Naive thymus-derived CD4-positive, alpha-beta T cell (primary cell): ENCODE measurements at regions not wholly inside any gene's neighbourhood (a gene's known extent, or its start where the extent isn't known, plus 50 kb on each side); places are given as distances from the start of the nearest gene placed in this dataset.

ENCODE experiments used
- ATAC-seq: fragments of 150-1000 bp; cut with Tn5 transposase; 2 replicates; pipeline ENCODE4 v1.10.0; 2021; ENCODE audit warnings: mild to moderate bottlenecking, moderate library complexity
- CTCF ChIA-PET: fragments of 350-600 bp; sonication (Branson Sonifier 250); formaldehyde crosslinking; loops from one replicate; lab custom pipeline; 2021; ENCODE audit warnings: antibody characterized with exemption; lab: Charles Lee
- POLR2A ChIA-PET: fragments of 350-600 bp; sonication (Branson Sonifier 250); formaldehyde crosslinking; loops from one replicate; lab custom pipeline; 2021; ENCODE audit warnings: antibody characterized with exemption, inconsistent platforms; lab: Charles Lee
- DNase-seq, 9 donors: peaks; one replicate each; pipeline versions ENCODE4 v3.0.0 to v3.0.0-alpha.2; 2020 to 2022; ENCODE audit warnings: mixed read lengths in 1 of 9
- H3K27ac ChIP-seq: one replicate; pipeline ENCODE4 v1.7.0; 2013; ENCODE audit warnings: mild to moderate bottlenecking, low read depth, low read length, moderate library complexity
- H3K27me3 ChIP-seq, 2 donors: one replicate each; pipeline ENCODE4 v1.7.0; 2013; ENCODE audit warnings: low read length in 2 of 2, mild to moderate bottlenecking in 2 of 2, moderate library complexity in 2 of 2; ENCODE audit not compliant: control insufficient read depth in 2 of 2, insufficient read depth in 2 of 2
- H3K36me3 ChIP-seq, 3 experiments: 1 replicate in 2 of 3; 2 replicates in 1 of 3; pipeline ENCODE4 v1.7.0; 2013; ENCODE audit warnings: low read length in 3 of 3, mild to moderate bottlenecking in 3 of 3, moderate library complexity in 1 of 3; ENCODE audit not compliant: insufficient read depth in 3 of 3, control insufficient read depth in 2 of 3
- H3K4me1 ChIP-seq, 2 donors: one replicate each; pipeline ENCODE4 v1.7.0; 2013; ENCODE audit warnings: low read length in 2 of 2, mild to moderate bottlenecking in 2 of 2, moderate library complexity in 1 of 2; ENCODE audit not compliant: control insufficient read depth in 2 of 2, insufficient read depth in 2 of 2
- H3K4me3 ChIP-seq: 2 replicates; pipeline ENCODE4 v1.7.0; 2013; ENCODE audit warnings: mild to moderate bottlenecking, low read length
- H3K9me3 ChIP-seq, 3 experiments: 1 replicate in 2 of 3; 2 replicates in 1 of 3; pipeline ENCODE4 v1.7.0; 2013; ENCODE audit warnings: low read length in 3 of 3; ENCODE audit not compliant: control insufficient read depth in 2 of 3
- H3K27ac Mint-ChIP-seq, 9 donors: one replicate each; pipeline ENCODE4 v1.8.0; 2020 to 2022; ENCODE audit warnings: mixed read lengths in 9 of 9, mild to moderate bottlenecking in 8 of 9, moderate library complexity in 5 of 9, inconsistent platforms in 2 of 9
- H3K27me3 Mint-ChIP-seq, 5 donors: one replicate each; pipeline ENCODE4 v1.8.0; 2021 to 2022; ENCODE audit warnings: mixed read lengths in 5 of 5, mild to moderate bottlenecking in 1 of 5
- H3K36me3 Mint-ChIP-seq, 5 donors: one replicate each; pipeline ENCODE4 v1.8.0; 2020 to 2022; ENCODE audit warnings: mixed read lengths in 5 of 5, mild to moderate bottlenecking in 3 of 5, inconsistent platforms in 1 of 5
- H3K4me1 Mint-ChIP-seq, 7 donors: one replicate each; pipeline ENCODE4 v1.8.0; 2020 to 2022; ENCODE audit warnings: mixed read lengths in 7 of 7, mild to moderate bottlenecking in 3 of 7, inconsistent platforms in 1 of 7
- H3K4me3 Mint-ChIP-seq, 10 donors: one replicate each; pipeline ENCODE4 v1.8.0; 2020 to 2022; ENCODE audit warnings: mild to moderate bottlenecking in 10 of 10, mixed read lengths in 10 of 10, moderate library complexity in 6 of 10, inconsistent platforms in 2 of 10
- H3K9me3 Mint-ChIP-seq, 11 donors: one replicate each; pipeline ENCODE4 v1.8.0; 2020 to 2022; ENCODE audit warnings: mixed read lengths in 11 of 11, mild to moderate bottlenecking in 4 of 11, inconsistent platforms in 1 of 11, moderate library complexity in 1 of 11
- intact Hi-C, 2 donors: fragments of 100-400 bp; cut with micrococcal nuclease; formaldehyde crosslinking; loops; one replicate each; pipeline ENCODE4 v1.15.1; 2023

DNA sequence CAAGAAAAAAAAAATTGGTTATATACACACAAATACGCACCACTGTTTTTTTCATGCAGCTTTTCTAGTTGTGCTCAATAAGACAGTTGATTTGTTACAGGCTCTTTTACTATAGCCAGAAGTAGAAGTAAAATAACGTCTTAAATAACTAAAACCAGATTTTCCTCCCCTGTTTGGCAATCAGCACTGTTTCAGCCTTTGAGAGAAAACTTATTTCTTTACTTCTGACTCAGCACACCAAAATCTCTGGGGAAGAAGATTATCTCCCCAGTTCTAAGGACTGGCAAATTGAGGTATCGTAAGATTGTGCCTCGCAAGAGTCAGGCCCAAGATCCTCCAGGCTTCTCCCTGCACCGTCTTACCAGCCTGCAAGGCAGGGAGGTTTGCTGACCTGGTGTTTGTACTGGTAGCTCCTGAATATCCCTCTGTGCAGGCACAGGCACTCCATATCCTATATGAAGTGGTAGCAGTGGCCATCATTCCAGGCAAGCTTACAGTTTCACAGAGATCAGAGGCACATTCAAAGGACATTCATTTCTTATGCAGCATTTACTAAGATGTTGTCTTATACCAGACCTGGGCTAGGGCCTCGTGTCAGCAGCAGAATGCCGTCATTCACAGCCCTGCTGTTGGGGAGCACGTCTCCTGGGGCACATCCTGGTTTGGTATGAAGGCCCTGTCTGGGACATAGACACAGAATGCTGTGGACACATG, 268.2 kb downstream of the ZNF536 start:
- DNase-seq (no peak), ATAC-seq (no peak)
- Mint-ChIP-seq H3K36me3 (no peaks in the 10 kb centered on the region), H3K4me1 (no peaks in the 10 kb centered on the region), H3K27ac (no peak overlapping the region), H3K4me3 (no peak overlapping the region), H3K9me3 (peaks cover 0 to 18% (median 3%) of the 10 kb centered on the region in 11 donors), H3K27me3 (peaks cover 0 to 16% (median 8%) of the 10 kb centered on the region in 5 donors)
- Histone ChIP-seq H3K27me3 (no peaks in the 10 kb centered on the region), H3K27ac (no peak overlapping the region), H3K4me1 (no peaks in the 10 kb centered on the region), H3K9me3 (no peaks in the 10 kb centered on the region), H3K36me3 (no peaks in the 10 kb centered on the region), H3K4me3 (no peak overlapping the region)
- ChIA-PET POLR2A (no interaction called here), CTCF (interaction anchor here (0.8 kb wide), 1 partner anchor 43 kb away, joined by 3 read pairs; no protein-coding TSS in a partner anchor)
- intact Hi-C loops: no loop called here

DNA sequence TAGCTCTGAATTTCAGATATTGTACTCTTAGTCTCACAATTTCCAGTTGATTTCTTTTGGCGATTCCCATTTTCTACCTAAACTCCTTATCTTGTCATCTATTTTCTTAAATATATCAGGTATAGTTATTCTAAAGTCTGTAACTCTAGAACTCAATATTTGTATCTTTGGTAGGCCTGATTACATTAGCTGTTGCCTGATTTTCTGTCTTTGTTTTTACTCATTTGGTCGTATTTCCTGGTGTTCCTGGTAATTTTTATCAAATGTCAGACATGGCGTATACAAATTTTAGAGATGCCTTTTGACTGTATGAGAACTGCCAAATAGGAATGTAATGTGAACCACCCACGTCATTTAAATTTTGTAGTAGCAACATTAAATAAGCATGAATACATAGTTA, 266.7 kb downstream of the ZNF536 start:
- no peak overlapping the region for H3K4me3 Mint-ChIP-seq
- no peak for ATAC-seq
- Histone ChIP-seq H3K9me3 (no peaks in the 10 kb centered on the region), H3K27me3 (no peaks in the 10 kb centered on the region), H3K4me3 (no peak overlapping the region), H3K36me3 (no peaks in the 10 kb centered on the region), H3K4me1 (no peaks in the 10 kb centered on the region), H3K27ac (no peak overlapping the region)
- no peaks in the 10 kb centered on the region for H3K36me3 Mint-ChIP-seq
- H3K27me3 Mint-ChIP-seq: peaks cover 0 to 16% (median 4%) of the 10 kb centered on the region in 5 donors
- H3K9me3 Mint-ChIP-seq: peaks cover 0 to 18% (median 3%) of the 10 kb centered on the region in 11 donors
- intact Hi-C loops: no loop called here
- DNase-seq: no peak
- no peak overlapping the region for H3K27ac Mint-ChIP-seq
- no peaks in the 10 kb centered on the region for H3K4me1 Mint-ChIP-seq
- CTCF ChIA-PET: no interaction called here
- POLR2A ChIA-PET: no interaction called here

DNA sequence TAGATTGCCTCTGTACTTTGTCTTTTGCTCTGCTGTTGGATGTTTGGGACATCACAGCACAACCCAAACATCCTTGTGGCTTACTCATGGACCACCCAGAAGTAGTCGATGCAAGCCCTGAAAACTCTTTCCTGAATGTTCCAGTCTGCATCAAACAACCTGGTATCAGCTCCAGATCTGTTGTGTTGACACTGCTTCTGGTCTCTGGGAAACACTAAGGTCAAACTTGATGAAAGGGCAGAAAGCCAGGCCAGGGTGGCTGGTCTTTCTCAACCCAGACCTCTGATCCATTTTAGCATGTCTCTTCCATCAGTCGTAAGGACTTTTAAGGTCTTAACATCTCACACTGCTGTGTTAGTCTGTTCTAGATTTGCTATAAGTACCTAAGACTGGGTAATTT, 265.7 kb downstream of the ZNF536 start:
- no peak for DNase-seq
- Histone ChIP-seq H3K36me3 (no peaks in the 10 kb centered on the region), H3K9me3 (no peaks in the 10 kb centered on the region), H3K27ac (no peak overlapping the region), H3K4me1 (no peaks in the 10 kb centered on the region), H3K4me3 (no peak overlapping the region), H3K27me3 (no peaks in the 10 kb centered on the region)
- intact Hi-C loops: no loop called here
- Mint-ChIP-seq H3K4me3 (no peak overlapping the region), H3K9me3 (peaks cover 0 to 18% (median 3%) of the 10 kb centered on the region in 11 donors), H3K36me3 (no peaks in the 10 kb centered on the region), H3K27me3 (peaks cover 0 to 9% (median 4%) of the 10 kb centered on the region in 5 donors), H3K27ac (no peak overlapping the region), H3K4me1 (no peaks in the 10 kb centered on the region)
- ChIA-PET CTCF (no interaction called here), POLR2A (no interaction called here)
- no peak for ATAC-seq

DNA sequence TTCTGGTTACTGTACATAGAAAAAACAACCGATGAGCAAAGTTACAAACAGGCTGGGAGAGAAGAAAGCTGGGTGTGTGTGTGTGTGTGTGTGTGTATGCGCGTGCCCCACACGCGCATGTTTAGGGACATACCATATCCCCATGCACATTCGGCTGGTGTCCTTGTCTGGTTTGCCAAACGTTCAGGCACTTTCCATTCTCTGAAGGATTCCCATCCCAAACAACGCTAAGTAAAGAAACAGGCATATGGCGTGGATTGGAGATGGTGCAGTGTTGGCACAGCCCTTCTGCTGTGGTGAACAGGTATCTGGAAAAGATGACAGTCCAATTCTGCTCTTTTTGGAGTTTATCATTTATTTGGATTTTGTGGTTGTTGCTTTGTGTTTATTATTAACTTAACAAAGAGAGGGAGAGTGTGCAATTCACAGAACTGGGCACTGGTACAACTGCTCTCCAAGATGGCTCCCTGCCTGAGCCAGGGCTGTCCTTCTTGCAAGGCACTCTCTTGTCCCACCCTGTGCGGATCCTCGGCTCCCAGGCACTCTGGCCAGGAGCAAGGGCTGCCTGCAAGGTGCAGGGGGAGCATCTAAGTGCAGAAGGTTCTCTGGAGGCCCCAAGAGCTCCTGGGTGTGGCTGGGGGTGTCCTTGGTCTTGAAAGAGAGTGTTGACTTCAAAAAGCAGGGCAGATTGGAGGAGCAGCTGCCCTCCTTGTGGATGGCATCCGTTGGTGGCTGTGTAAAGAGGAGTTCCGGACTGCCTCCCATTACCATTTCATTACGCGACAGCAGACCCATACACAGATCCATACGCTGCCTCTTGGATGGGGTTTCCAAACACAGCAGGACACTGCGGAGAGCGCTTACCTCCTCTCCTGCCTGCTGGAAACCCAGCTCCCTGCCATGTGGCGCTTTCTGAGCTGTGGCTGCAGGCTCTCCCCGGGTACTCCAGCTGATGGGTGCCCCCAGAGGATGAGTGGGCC, 263.1 kb downstream of the ZNF536 start:
- DNase-seq: no peak
- intact Hi-C loops: no loop called here
- no peaks in the 10 kb centered on the region for H3K4me1 Mint-ChIP-seq
- H3K27me3 Mint-ChIP-seq: no peaks in the 10 kb centered on the region
- POLR2A ChIA-PET: no interaction called here
- peaks cover 0 to 18% (median 3%) of the 10 kb centered on the region in 11 donors for H3K9me3 Mint-ChIP-seq
- Histone ChIP-seq H3K36me3 (no peaks in the 10 kb centered on the region), H3K27ac (no peak overlapping the region), H3K4me3 (no peak overlapping the region), H3K4me1 (no peaks in the 10 kb centered on the region), H3K27me3 (no peaks in the 10 kb centered on the region), H3K9me3 (no peaks in the 10 kb centered on the region)
- CTCF ChIA-PET: no interaction called here
- no peak overlapping the region for H3K27ac Mint-ChIP-seq
- no peak overlapping the region for H3K4me3 Mint-ChIP-seq
- no peaks in the 10 kb centered on the region for H3K36me3 Mint-ChIP-seq
- ATAC-seq: no peak

DNA sequence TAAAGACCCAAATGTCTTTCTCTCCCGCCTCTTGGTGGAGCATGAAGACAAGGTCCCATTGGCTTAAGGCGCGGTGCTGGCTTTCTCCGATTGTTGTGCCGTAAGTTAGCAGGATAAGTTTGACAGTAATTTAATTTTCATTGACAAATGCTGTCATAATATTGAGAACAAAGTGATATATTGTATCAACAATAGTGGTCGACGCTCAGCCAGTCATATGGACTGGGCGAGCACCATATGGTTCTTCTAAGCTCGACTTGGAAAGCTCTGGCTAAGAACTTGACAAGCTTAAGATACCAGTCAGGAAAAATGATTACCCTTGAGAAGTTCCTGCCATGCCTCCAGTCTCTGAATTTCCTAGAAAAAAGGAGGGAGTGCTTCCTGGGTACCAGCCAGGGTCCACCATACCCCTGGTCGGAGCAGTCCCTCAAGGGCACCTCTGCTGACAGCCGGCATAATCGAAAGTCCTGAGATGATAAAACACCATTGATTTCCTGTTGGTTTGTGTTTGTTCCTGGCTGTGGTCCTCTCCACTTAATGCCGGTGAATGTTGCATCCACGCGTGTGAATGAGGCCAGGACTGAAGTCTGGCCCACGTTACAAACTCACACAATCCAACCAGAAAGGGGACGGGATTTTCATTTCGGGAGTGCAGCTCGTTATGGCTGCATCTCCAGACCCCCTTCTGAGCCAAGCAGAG, 262.1 kb downstream of the ZNF536 start:
- no peak for DNase-seq
- ATAC-seq: no peak
- ChIA-PET POLR2A (no interaction called here), CTCF (no interaction called here)
- no peak overlapping the region for H3K4me3 Mint-ChIP-seq
- no peaks in the 10 kb centered on the region for H3K27me3 Mint-ChIP-seq
- Histone ChIP-seq H3K4me3 (no peak overlapping the region), H3K36me3 (no peaks in the 10 kb centered on the region), H3K27ac (no peak overlapping the region), H3K4me1 (no peaks in the 10 kb centered on the region), H3K27me3 (no peaks in the 10 kb centered on the region), H3K9me3 (no peaks in the 10 kb centered on the region)
- intact Hi-C loops: no loop called here
- peaks cover 0 to 13% (median 3%) of the 10 kb centered on the region in 11 donors for H3K9me3 Mint-ChIP-seq
- H3K4me1 Mint-ChIP-seq: no peaks in the 10 kb centered on the region
- no peak overlapping the region for H3K27ac Mint-ChIP-seq
- H3K36me3 Mint-ChIP-seq: no peaks in the 10 kb centered on the region

DNA sequence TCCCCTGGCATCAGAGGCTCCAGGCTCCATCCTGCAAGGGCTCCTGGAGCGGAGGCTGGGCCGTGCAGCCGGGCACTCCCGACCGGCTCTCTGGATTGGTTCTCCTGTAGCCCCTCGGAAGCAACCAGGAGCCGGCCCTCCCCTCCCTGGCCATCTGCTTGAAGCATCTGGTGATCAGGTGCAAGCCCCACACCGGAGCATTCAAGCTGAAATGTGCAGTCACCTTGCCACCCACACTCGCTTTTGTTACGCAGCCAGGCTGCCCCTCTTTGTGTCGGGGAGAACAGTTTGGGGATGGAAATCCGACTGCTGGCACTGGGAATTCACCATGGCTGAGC, 258.8 kb downstream of the ZNF536 start:
- Mint-ChIP-seq H3K9me3 (peaks cover 0 to 5% (median 0%) of the 10 kb centered on the region in 11 donors), H3K27ac (no peak overlapping the region), H3K27me3 (no peaks in the 10 kb centered on the region), H3K36me3 (no peaks in the 10 kb centered on the region), H3K4me1 (no peaks in the 10 kb centered on the region), H3K4me3 (no peak overlapping the region)
- DNase-seq (no peak), ATAC-seq (no peak)
- ChIA-PET CTCF (no interaction called here), POLR2A (no interaction called here)
- Histone ChIP-seq H3K27me3 (no peaks in the 10 kb centered on the region), H3K9me3 (no peaks in the 10 kb centered on the region), H3K27ac (no peak overlapping the region), H3K4me1 (no peaks in the 10 kb centered on the region), H3K36me3 (no peaks in the 10 kb centered on the region), H3K4me3 (no peak overlapping the region)
- intact Hi-C loops: no loop called here
